HL-60 (cell line): ENCODE measurements at regions not wholly inside any gene's neighbourhood (a gene's known extent, or its start where the extent isn't known, plus 50 kb on each side); places are given as distances from the start of the nearest gene placed in this dataset.

ENCODE experiments used
- DNase-seq, 2 experiments: peaks; one replicate each; pipeline ENCODE4 v3.0.0-alpha.2; 2010 to 2020; ENCODE audit warnings: low read depth in 1 of 2, low spot score in 1 of 2
- H3K27ac ChIP-seq: fragments of 250-450 bp; sonication (Bioruptor Pico); replicated peaks from 2 replicates; pipeline ENCODE4 v1.5.1; 2020; ENCODE audit warnings: mild to moderate bottlenecking, moderate library complexity
- H3K27me3 ChIP-seq: fragments of 250-450 bp; sonication (Bioruptor Pico); 2 replicates; pipeline ENCODE4 v1.5.1; 2021; ENCODE audit warnings: mild to moderate bottlenecking, moderate library complexity; ENCODE audit not compliant: insufficient read depth, poor library complexity, severe bottlenecking
- H3K4me3 ChIP-seq: replicated peaks from 2 replicates; pipeline ENCODE4 v1.5.1; 2011; ENCODE audit warnings: mild to moderate bottlenecking, control low read depth, low read length; ENCODE audit not compliant: insufficient read depth
- GABPA ChIP-seq: IDR thresholded peaks from 2 replicates; pipeline ENCODE4 v1.6.1; 2012; ENCODE audit warnings: low read depth
- POLR2AphosphoS5 ChIP-seq: IDR thresholded peaks from 2 replicates; pipeline ENCODE4 v1.6.1; 2012; ENCODE audit warnings: low read depth
- SPI1 ChIP-seq: IDR thresholded peaks from 2 replicates; pipeline ENCODE4 v1.6.1; 2012; ENCODE audit warnings: low read depth, mild to moderate bottlenecking, borderline replicate concordance
- TF ChIP-seq, protein P1 (sequence below): IDR thresholded peaks from 2 replicates; pipeline ENCODE4 v1.6.1; 2012; ENCODE audit warnings: low read depth; ENCODE audit not compliant: insufficient replicate concordance
- TF ChIP-seq, protein P2 (sequence below): IDR thresholded peaks from one replicate; pipeline ENCODE4 v1.5.1; 2011; ENCODE audit warnings: low read length, control low read depth, inconsistent platforms; ENCODE audit not compliant: insufficient read depth

DNA sequence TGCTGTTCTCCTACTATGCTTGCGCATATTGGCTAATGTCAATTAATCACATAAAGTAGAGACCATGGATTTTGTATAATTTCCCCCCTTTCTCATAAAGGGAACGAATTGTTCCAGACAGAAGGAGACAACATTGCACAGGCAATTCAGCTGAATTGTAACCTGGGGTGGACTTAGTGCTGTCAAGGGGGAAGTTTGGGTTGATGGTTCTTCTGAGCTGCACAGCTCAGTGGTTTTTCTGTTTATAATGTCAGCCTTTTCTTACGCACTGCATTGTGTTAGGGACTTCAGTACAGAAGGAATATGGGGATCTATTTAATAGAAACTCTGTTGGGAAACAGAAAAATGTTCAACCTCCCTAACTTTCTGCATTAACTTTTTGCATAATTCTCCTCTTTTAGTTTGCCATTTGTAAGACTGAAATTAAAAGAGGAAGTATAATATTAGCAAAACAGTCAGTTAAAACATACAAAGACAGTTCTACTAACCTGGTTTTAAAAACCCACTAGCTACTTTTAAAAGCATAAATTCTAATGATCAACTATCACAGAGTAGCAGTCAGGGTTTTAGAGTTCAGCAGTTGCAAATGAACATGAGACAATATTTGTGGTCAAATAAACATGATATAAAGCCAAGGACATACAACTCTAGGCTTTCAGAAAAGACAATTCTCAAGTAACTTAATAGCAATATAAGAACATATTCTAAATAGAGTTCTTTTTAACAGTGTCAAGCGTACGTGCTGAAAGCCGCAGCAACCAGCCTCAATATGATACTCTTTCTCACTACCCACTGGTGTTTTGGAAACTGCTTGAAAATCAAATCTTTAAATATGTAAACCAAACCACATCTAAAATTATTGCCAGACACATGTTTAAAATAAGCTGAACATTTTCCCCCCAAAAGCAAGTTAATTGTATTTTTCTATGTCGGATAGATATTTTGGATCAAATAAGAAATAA lies 393.0 kb downstream of the FSCB start:
- TF ChIP-seq GABPA (no peak), SPI1 (no peak)
- Histone ChIP-seq H3K4me3 (no peak overlapping the region), H3K27ac (peak overlapping the region; percentile 25; the same call in 1 of the 2 replicates), H3K27me3 (no peaks in the 10 kb centered on the region)
- DNase-seq, result no peak

DNA sequence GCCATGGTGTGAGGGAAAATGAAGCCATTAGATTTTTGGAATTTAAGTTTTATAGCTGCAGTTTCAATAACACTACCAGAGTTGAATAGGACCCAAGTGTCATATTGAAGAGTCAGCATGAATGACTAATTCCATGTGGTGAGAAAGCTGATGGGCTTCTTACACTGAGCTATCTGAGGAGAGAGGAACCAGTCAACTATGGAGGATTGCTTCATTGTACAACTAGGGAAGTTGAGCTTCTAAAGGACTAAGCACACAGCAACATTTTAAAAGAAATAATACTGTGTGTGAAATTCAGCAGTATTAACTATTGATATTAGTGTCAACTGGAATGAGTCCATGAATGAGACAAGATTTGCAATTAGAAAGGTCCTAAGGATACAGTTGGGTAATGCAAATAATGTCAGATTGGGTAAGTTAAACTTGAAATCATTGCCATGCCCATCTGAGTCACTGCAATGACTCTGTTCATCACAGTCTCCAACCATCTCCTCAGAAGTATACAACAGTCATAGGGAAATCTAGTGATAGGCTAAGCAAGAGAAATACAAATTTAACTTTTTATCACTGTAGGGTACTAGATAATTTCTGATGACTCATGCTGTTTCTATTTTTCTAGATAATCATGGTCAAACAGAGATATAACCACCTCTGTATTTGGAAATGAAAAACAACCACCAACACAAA lies 394.2 kb downstream of the FSCB start:
- DNase-seq, result peak in 1 of 2 experiments; percentile 21
- no peaks in the 10 kb centered on the region for H3K27me3 ChIP-seq
- TF ChIP-seq GABPA, result no peak
- TF ChIP-seq SPI1, result peak; percentile 74; the same call in 1 of the 2 replicates
- no peak for TF ChIP-seq POLR2AphosphoS5
- no peak overlapping the region for H3K27ac ChIP-seq
- H3K4me3 ChIP-seq, result no peak overlapping the region

DNA sequence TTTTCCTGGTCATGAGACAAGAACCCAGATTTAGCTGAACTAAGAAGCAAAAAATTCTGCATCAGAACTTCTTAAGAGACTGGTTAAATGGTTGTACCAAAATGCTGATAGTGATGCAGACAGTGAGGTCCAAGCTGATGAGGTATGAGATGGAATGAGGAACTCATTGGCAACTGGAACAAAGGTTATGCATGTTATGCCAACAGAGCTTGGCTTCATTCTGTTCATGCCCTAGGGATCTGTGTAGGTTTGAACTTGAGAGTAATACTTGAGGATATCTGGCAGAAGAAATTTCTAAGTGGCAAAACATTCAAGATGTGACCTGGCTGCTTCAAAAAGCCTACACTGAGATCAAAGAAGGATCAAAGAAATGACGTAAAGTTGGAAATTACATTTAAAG lies 398.0 kb downstream of the FSCB start:
- Histone ChIP-seq H3K27me3 (no peaks in the 10 kb centered on the region), H3K4me3 (no peak overlapping the region), H3K27ac (no peak overlapping the region)
- TF ChIP-seq POLR2AphosphoS5 (no peak), GABPA (no peak), SPI1 (no peak)
- TF ChIP-seq, protein P1, sequence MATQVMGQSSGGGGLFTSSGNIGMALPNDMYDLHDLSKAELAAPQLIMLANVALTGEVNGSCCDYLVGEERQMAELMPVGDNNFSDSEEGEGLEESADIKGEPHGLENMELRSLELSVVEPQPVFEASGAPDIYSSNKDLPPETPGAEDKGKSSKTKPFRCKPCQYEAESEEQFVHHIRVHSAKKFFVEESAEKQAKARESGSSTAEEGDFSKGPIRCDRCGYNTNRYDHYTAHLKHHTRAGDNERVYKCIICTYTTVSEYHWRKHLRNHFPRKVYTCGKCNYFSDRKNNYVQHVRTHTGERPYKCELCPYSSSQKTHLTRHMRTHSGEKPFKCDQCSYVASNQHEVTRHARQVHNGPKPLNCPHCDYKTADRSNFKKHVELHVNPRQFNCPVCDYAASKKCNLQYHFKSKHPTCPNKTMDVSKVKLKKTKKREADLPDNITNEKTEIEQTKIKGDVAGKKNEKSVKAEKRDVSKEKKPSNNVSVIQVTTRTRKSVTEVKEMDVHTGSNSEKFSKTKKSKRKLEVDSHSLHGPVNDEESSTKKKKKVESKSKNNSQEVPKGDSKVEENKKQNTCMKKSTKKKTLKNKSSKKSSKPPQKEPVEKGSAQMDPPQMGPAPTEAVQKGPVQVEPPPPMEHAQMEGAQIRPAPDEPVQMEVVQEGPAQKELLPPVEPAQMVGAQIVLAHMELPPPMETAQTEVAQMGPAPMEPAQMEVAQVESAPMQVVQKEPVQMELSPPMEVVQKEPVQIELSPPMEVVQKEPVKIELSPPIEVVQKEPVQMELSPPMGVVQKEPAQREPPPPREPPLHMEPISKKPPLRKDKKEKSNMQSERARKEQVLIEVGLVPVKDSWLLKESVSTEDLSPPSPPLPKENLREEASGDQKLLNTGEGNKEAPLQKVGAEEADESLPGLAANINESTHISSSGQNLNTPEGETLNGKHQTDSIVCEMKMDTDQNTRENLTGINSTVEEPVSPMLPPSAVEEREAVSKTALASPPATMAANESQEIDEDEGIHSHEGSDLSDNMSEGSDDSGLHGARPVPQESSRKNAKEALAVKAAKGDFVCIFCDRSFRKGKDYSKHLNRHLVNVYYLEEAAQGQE, result no peak
- TF ChIP-seq, protein P2, sequence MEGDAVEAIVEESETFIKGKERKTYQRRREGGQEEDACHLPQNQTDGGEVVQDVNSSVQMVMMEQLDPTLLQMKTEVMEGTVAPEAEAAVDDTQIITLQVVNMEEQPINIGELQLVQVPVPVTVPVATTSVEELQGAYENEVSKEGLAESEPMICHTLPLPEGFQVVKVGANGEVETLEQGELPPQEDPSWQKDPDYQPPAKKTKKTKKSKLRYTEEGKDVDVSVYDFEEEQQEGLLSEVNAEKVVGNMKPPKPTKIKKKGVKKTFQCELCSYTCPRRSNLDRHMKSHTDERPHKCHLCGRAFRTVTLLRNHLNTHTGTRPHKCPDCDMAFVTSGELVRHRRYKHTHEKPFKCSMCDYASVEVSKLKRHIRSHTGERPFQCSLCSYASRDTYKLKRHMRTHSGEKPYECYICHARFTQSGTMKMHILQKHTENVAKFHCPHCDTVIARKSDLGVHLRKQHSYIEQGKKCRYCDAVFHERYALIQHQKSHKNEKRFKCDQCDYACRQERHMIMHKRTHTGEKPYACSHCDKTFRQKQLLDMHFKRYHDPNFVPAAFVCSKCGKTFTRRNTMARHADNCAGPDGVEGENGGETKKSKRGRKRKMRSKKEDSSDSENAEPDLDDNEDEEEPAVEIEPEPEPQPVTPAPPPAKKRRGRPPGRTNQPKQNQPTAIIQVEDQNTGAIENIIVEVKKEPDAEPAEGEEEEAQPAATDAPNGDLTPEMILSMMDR, result no peak
- no peak for DNase-seq

DNA sequence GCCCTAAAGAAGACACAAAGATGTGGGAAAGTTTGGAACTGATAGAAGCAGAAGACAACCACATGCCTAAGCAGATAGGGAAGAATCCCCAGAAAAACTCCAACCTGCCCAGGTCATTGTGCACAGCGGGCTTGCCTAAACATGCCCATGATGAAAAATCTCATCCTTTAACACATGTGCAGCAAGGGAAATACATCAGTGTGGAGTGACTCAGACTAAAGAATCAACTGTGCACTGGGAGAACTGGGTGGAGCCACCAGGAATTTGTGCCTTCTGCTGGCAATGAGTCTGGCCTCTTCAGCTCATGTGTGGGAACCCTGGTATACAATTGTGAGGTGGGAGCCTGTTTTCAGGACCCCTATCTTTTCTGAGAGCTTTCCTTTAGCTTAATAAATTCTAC lies 398.5 kb downstream of the FSCB start:
- no peaks in the 10 kb centered on the region for H3K27me3 ChIP-seq
- DNase-seq, result no peak

More for the DNA sequence above, 398.5 kb downstream of the FSCB start:
- TF ChIP-seq GABPA (no peak), SPI1 (no peak), POLR2AphosphoS5 (no peak)
- TF ChIP-seq, protein P1, result no peak
- TF ChIP-seq, protein P2, result no peak
- no peak overlapping the region for H3K27ac ChIP-seq
- no peak overlapping the region for H3K4me3 ChIP-seq
